SU-DHL-6 (cell line): ENCODE measurements at regions not wholly inside any gene's neighbourhood (a gene's known extent, or its start where the extent isn't known, plus 50 kb on each side); places are given as distances from the start of the nearest gene placed in this dataset.

Source experiments
- CTCF ChIP-seq: fragments of 200-600 bp; sonication (generic); IDR thresholded peaks from one replicate; pipeline ENCODE4 v1.5.1; 2017; ENCODE audit warnings: antibody characterized with exemption, mild to moderate bottlenecking, low read length, moderate library complexity; ENCODE audit not compliant: insufficient read depth, poor library complexity, severe bottlenecking
- EZH2phosphoT487 ChIP-seq: fragments of 200-600 bp; sonication (generic), shearing (Covaris generic); conservative IDR thresholded peaks from 2 replicates; pipeline ENCODE4 v1.6.1; 2018; ENCODE audit warnings: mild to moderate bottlenecking, antibody characterized with exemption, low read length, moderate library complexity, mixed read lengths

GRCh38 chr7:101693498-101694091, 64.5 kb upstream of the MYL10 start:
- TF ChIP-seq EZH2phosphoT487 = no peak
- TF ChIP-seq CTCF = no peak
